Kidney tubule cell (primary cell): ENCODE measurements at regions not wholly inside any gene's neighbourhood (a gene's known extent, or its start where the extent isn't known, plus 50 kb on each side); places are given as distances from the start of the nearest gene placed in this dataset.

Experiments
- DNase-seq: peaks from one replicate; pipeline ENCODE4 v3.0.0-alpha.2; 2018; ENCODE audit warnings: low spot score

DNA sequence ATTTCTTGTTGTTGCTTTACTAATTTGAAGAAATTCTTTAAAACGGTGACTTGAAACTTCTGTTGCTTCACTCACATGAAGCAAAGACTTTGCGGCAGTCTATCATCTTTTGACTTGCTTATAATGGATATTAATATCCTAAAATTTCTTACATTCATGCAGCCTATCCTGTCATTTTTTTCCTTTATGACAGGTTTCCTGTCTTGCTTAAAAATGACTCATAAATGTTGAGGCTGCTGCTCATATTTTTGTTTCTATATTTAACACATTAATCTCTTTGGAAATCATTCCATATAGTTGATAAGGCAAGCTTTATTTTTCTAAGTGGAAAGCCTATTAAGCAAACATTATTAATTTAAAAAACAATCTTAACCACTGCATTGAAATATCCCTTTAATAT, 176.6 kb upstream of the GALNTL6 start:
- no peak for DNase-seq

GRCh38 chr4:171629737-171630136, 183.5 kb upstream of the GALNTL6 start:
- DNase-seq = no peak

GRCh38 chr4:171629182-171629581, 184.0 kb upstream of the GALNTL6 start:
- DNase-seq = no peak

DNA sequence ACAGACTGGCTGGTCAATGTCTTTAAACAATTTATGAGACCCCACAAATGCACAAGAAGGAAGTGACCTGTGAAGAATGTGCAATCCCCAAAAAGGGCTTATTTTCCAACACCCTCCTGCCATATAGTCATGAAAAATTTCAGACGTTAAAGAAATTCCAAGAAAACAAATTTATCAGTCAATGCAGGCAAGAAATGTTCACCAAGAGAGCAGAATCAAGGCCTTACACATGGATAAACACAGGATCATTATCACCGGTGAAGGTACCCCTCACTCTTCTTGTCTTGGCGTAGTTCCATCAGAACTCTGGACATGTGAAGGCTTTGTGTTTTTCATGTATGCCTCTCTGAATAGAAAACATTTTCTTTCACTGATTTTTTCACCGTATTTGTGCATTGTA, 186.7 kb upstream of the GALNTL6 start:
- DNase-seq = no peak

GRCh38 chr4:171622729-171623128, 190.5 kb upstream of the GALNTL6 start:
- no peak for DNase-seq

DNA sequence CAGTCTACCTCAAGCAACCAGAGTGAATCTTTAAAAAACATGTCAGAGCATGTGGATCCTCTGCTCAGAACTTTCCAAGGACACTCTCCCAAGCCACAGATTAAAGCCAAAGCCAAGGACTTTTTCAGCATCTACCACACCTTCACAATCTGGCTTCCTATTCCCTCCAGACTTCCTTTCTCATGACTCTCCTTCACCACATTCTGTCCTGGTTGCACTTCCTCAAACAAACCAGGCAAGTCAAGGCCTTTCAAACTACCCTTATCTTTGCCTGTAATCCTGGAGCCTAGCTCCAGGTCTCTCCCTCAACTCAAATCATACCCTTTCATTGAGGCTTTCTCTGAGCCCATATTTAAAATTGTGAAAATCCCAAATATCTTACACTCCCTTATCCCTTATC, 191.6 kb upstream of the GALNTL6 start:
- no peak for DNase-seq

GRCh38 chr4:171612907-171613306, 200.3 kb upstream of the GALNTL6 start:
- no peak for DNase-seq

GRCh38 chr4:171602638-171603355, 210.4 kb upstream of the GALNTL6 start:
- no peak for DNase-seq

DNA sequence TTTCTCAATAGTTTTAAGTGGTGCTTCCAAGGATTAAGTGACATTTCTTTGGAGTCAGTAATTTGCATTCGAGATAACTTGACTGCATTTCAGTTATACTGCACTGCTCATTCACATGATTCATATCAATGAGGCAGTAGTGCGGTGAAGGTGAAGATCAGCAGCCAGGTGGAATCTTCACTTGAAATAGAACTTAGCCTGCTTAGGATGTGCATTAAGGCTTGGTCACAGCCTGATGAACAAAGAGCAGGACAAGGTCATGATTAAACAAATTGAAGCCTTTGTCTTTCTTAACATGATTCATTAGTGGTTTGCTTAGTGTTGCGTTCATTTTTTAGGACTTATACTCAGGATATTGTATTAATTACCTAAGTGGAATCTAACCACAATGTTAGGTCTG, 212.1 kb upstream of the GALNTL6 start:
- peak; percentile 69 for DNase-seq

GRCh38 chr4:171599628-171600027, 213.6 kb upstream of the GALNTL6 start:
- no peak for DNase-seq

- DNase-seq = no peak
Measured at GRCh38 chr4:171594293-171594692, 218.9 kb upstream of the GALNTL6 start.

GRCh38 chr4:171590716-171591115, 222.5 kb upstream of the GALNTL6 start:
- DNase-seq = no peak

GRCh38 chr4:171588764-171589163, 224.4 kb upstream of the GALNTL6 start:
- DNase-seq = no peak

GRCh38 chr4:171588051-171588545, 225.1 kb upstream of the GALNTL6 start:
- DNase-seq = no peak

- no peak for DNase-seq
Measured at GRCh38 chr4:171583790-171584189, 229.4 kb upstream of the GALNTL6 start.

GRCh38 chr4:171582961-171583581, 230.1 kb upstream of the GALNTL6 start:
- peak; percentile 53 for DNase-seq

GRCh38 chr4:171573181-171573580, 240.0 kb upstream of the GALNTL6 start:
- DNase-seq = no peak

DNA sequence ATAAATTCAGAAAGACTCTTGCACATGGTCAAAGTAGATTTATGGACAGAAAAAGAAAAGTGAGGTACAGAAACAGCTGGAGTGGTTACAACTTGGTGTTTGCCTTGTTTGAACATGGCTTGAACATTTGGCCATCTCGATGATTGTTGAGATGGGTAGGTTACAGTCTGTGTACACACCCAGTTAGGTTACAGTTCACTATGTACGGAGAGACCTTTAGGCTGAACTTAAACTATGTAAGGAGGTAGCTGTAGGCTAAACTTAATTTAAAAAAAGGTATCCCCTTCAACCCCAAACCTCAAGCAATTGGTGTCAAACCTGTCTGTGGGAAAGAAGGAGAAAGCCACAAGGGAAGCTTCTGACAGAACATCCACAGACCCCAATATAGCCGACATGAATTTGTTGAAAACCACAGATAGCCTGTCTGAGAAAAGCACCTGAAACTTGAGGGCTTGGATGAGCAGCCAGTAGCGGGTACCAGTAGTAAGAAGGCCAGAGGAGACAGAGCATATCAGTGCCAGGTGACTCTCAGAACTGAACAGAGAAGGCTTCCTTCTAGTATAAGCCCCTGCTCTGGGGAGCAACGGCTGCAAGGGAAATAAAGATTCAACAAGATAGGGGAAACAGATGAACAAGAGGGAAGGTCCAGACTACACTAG, 247.9 kb upstream of the GALNTL6 start:
- no peak for DNase-seq

- DNase-seq = no peak
Measured at GRCh38 chr4:171561419-171561818, 251.8 kb upstream of the GALNTL6 start.

DNA sequence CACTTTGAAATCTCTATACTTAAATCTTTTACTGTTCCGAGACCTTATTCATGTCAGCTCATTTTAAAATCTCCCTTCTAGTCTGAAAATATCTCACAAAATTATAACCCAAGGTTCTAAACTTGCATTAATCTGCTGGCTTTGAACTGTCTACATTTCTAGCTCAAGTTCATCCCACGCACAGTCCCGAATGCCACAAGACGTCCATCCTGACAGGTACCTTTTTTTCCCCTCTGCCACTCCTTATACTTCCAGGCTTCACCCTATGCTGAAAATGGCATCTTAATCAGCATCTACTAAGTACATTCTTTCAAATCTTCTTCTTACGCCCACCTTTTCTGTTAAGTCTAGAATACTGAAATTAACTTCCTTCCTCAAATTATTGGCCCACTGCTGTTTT, 259.2 kb upstream of the GALNTL6 start:
- DNase-seq = no peak

DNA sequence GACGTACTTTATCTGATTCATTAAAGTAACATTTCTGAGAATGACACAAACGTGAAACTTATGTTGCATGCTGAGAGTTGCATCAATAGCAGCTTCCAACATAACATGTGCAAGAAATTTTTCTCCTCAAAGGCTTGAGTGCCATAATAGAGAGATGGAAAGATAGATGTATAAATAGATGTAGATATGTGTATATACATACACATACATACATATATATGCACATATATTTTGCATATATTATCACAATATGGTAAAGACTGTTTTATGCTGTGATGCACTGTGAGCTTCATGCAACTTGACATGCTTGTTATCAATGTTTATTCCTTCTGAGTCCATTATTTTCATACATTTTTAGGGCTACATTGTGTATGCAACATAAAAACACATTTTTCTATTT, 270.6 kb upstream of the GALNTL6 start:
- DNase-seq = no peak

DNA sequence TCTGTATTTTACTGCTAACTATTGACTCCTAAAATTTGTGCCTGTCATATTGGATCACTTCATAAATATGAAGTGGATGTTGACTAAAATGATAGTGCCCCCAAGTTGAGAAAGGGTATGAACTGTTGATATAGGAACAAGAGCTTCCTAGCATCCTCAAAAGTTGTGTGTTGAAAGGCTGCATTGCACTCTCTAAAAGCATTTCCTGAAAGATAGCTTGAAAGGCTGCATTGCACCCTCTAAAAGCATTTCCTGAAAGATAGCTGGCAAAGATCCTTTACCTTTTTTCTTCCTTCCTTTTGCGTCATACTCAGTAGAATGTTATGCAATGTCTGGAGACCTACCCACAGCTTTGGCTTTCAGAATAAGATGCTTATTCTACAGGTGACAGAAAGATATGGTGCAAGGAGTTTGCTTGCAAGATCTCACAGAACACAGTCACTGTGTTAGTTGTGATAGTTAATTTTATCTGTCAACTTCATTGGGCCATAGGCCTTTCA, 274.6 kb upstream of the GALNTL6 start:
- no peak for DNase-seq

DNA sequence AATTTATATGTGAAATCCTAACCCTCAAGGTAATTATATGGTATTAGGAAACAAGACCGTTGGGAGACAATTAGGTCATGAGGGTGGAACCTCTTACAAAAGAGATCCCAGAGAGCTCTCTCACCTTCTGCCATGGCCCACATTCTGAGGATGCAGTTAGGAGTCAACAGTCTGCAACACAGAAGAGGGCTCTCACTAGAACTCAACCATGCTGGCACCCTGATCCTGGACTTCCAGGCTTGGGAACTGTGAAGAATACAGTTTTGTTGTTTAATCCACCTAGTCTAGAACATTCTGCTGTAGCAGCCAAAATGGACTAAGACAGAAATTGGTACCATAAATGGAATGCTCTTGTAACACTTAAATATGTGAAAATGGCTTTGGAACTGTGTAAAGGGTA, 278.8 kb upstream of the GALNTL6 start:
- DNase-seq = no peak
